HK-2 (cell line): ENCODE measurements at regions not wholly inside any gene's neighbourhood (a gene's known extent, or its start where the extent isn't known, plus 50 kb on each side); places are given as distances from the start of the nearest gene placed in this dataset.

Experiments
- DNase-seq: peaks from one replicate; pipeline ENCODE4 v3.0.0-alpha.2; 2018; ENCODE audit not compliant: unreplicated experiment

DNA sequence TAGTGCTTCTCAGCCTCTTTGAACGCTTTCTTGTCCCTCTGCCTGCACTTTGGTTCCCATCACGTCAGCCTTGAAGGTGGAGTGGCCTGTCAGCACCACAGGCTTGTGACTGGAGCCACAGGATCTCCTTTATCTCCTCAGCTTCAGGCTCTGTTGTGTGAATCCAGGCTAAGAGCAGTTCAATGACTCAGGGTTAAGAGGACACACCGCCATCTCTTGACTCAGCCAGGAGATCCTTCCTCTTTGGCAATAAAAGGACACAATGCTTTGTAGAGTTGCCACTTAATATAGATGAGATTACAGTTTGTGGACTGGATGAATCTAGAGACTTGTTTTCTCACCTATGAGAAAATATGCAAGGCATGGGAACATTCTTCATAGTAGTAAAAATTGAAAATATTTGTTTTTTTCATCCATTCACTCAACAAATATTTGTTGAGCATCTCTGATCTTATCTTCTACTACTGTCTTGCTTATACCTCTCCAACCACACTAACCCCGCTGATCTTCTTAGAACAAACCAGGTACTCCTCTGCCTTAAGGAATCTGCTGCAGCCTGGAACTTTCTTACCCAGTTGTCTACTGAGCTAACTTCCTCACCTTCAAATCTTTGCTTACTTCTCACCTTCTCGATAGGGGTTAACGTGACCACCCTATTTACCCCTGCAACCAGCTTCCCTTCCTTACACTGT is 62.3 kb downstream of the UCHL1 start:
- no peak for DNase-seq

DNA sequence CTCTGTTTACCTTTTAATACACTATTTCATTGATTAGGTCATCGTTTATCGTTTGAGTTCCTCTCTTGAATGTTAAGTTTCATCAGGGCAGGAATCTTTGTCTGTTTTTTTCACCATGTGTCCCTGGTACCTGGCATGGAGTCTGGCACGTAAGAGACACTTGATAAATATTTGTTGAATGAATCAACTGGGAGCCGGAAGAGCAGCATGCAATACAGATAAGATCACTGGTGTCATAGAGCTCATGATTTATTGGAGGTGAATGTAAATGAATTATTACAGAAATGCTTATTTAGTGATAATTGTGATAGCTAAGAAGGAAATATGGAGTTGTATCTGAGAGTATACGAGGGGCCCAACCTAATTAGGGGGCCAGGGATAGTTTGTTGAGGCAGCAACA is 62.8 kb downstream of the UCHL1 start:
- peak; percentile 5 for DNase-seq

GRCh38 chr4:41320278-41320677 is 63.5 kb downstream of the UCHL1 start:
- DNase-seq = no peak

- no peak for DNase-seq
Observed at GRCh38 chr4:41320786-41321185, 64.1 kb downstream of the UCHL1 start.

DNA sequence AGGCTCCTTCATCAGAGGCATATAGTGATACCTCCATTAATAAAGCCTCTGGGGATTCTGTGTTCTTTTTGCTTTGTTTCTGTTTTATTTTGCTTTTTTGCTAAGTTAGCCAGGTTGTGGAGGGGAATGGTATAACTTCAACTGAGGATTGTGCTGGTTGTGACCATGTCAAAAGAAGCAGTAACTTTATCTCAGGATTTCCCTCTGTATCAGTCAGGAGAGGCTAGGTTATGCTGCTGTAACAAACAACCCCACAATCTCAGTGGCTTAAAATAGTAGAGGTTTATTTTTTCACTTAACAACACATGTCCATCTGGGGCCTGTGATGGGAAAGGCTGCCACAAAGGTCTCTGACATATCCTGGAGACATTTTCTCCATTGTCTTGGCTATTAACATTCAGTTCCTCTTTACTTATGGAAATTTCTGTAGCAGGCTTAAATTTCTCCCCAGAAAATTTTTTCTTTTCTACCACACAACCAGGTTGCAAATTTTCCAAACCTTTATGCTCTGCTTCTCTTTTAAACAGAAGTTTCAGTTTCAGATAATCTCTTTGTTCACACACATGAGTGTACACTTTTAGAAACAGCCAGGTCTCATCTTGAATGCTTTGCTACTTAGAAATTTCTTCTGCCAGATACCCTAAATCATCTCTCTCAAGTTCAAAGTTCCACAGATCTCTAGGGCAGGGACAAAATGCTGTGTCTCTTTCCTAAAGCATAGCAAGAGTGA is 64.7 kb downstream of the UCHL1 start:
- no peak for DNase-seq

DNA sequence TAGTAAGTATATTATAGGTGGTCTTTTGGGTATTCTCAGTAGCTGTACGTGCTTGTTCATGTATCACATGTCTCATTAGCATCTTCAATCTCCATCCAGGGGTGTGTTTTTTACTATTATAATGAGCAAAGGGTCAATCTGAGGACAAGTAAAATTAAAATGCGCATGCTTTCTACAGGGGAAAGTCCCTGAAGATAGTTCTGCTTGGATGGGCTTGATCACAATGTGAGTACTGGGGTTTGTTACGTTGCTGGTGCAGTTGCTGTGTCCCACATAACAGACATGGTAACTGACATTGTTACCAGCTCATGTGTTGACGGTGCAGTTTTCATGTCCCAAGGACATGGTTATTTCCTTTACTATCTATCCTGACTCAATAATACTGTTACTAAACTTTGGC is 65.9 kb downstream of the UCHL1 start:
- no peak for DNase-seq

DNA sequence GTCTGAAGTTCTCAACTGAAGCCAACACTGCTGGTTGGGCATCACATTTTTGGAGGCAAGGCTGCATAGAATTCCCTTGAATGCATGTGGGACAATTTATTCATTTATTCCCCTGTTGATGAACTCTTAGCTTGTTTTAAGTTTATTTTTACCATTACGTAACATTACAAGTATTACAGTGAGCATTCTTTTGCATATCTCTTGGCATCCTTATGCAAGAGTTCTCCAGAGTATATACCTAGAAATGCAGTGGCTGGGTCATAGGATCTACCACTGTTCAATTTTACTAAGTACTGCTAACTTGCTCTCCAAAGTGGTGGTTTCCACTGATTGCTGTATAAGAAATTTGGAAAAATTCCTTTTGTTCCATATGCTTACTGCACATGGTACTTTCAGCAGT is 66.5 kb downstream of the UCHL1 start:
- no peak for DNase-seq

GRCh38 chr4:41323706-41324105 is 67.0 kb downstream of the UCHL1 start:
- DNase-seq = no peak

GRCh38 chr4:41324861-41325260 is 68.1 kb downstream of the UCHL1 start:
- no peak for DNase-seq

- no peak for DNase-seq
Observed at GRCh38 chr4:41325901-41326300, 69.2 kb downstream of the UCHL1 start.

DNA sequence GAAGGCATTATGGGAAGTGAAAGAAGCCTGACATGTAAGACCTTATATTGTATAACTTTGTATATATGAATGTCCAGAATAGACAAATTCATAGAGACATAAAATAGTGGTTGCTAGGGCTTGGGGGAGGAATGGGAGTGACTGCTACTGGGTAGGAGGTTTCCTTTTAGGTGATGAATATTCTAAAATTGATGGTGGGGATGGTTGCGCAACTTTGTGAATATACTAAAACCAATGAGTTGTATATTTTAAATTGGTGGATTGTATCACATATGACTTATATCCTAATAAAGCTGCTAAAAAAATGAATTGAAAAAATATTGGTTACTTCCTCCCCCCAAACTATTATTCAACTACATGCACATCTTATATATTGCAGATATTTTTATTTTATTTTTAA is 70.0 kb downstream of the UCHL1 start:
- DNase-seq = no peak

DNA sequence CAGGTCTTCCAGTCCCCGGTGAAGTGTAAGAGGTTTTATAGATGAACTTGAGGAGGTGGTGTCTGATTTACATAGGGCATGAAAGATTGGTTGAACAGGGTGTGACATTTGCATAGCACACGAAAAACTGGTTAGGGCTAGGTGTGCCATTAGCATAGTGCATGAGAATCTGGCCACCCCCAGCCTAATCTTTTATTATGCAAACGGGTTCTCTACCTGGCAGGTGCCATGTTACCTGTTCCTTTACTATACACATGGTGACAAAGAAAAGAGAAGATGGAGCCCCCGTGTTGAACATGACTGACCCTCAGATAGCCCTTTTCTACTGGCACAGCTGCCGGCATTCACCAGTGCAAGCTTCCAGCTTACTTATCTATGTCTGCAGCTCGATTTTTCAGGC is 71.0 kb downstream of the UCHL1 start:
- DNase-seq = no peak

- DNase-seq = no peak
Observed at GRCh38 chr4:41329361-41329760, 72.6 kb downstream of the UCHL1 start.

- no peak for DNase-seq
Observed at GRCh38 chr4:41331224-41331623, 74.5 kb downstream of the UCHL1 start.

GRCh38 chr4:41332510-41333054 is 75.9 kb downstream of the UCHL1 start:
- no peak for DNase-seq

GRCh38 chr4:41334182-41334581 is 77.5 kb downstream of the UCHL1 start:
- no peak for DNase-seq

DNA sequence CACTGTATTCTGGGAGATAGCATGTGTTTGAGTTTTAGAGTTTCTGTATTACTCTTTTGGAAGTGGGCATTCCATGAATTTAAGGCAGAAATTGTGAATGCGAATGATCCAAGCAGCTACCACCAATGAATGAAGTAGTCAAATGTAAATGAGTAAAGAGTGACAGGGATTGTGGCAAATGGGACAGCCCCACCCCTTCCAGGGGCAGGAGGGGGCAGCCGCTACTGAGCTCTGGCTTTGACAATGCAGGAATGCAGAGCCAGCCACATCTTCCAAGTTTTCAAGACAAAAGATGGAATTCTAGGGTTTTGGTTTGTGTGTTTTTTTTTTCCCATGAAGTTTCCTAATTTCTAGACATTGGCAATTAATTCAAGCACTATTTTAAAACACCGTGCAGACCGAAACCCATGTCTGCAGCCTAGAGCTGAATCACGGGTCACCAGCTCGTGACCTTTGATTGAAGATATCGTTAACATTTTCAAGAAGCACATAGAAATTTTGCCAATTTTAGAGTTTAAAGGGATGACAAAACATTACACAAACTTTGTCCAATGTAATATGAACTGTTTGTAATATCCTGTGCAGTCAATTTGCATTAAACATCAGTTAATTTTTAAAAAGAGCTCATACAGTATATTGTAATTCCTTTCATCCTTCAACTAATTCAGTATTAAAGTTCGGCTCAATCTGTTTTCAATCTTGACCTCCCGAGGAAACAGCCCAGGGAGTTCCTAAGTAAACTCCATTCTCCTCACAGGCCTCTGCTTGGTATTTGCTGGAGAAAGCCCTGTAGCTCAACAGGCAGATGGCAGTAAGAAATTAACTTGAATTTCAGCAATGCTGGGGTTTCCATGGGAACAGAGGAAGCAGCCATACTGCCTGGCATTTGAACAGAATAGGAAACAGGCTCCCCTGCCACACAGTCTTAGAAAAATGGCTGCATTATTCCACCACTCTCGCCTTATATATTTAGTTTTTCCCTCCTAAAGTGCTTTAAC is 83.4 kb downstream of the UCHL1 start:
- no peak for DNase-seq

GRCh38 chr4:41346306-41347061 is 89.8 kb downstream of the UCHL1 start:
- no peak for DNase-seq

DNA sequence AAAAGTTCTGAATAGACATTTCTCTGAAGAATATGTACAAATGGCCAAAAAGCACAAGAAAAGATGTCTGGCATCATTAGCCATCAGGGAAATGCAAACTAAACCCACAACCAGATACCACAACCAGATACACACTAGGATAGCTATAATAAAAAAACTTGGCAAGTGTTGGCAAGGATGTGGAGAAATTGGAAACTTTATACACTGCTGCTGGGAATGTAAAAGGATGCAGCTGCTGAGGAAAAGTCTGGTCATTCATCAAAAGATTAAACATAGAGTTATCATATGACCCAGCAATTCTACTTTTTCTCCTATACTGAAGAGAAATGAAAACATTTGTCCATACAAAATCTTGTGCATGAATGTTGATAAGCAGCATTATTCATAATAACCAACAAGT is 92.3 kb downstream of the UCHL1 start:
- DNase-seq = no peak

DNA sequence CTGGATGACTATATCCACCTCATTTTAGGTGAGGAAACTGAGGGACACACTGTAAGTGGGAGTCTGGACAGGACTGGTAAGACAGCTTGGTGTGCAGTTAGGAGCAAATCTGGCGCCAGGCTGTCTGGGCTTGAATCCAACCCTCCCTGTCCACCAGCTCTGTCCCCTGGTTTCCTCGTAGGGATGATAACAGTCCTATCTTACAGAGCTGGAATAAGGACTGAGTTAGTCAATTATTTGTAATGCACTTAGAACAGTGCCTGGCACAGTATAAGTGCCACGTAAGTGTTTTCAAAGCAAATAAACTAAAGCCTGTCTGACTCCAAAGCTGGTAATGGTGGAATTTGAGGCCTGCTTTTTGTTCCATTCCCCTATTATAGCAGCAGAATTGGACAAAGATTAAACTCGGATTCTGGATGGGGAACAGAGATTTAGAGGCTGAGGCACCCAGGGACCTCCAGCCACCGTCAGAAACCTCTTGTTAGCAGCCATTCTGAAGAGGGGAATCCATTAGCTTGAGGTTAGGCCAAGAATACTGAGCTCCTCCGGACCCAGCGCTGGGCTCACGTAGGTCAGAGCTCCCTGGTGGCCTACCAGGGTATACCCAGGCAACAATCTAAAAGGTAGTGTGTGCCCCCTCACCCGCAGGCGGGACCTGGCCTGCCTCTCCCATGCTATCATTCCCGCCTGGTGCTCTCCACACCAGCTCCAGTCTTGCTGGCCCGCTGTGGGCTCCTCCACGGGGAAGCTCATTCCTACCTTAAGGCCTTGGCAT is 102.1 kb downstream of the UCHL1 start:
- no peak for DNase-seq

DNA sequence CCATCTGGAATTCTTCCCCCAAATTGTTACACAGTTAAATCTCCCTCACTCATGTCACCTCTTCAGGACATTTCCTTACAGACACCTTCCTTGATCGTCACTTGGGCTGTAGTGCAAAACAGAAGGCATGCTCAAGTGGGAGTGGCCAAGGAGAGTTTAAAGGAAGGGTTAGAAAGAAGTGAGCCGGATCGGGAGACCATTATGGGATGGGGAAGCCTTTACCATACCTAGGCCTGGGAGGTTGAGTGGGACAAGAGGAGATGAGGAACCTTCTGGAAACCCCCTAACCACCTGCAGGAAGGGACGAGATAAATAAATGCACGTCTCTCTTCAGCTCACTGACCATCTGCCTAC is 102.7 kb downstream of the UCHL1 start:
- DNase-seq = no peak
